CD14-positive monocyte (primary cell): ENCODE measurements at regions not wholly inside any gene's neighbourhood (a gene's known extent, or its start where the extent isn't known, plus 50 kb on each side); places are given as distances from the start of the nearest gene placed in this dataset.

Experiments used
- DNase-seq, 3 donors: peaks; one replicate each; pipeline ENCODE4 v3.0.0-alpha.2; 2011 to 2022
- H2AFZ ChIP-seq: 2 replicates; pipeline ENCODE4 v1.6.0; 2012; ENCODE audit warnings: mild to moderate bottlenecking, low read depth, low read length, inconsistent platforms; ENCODE audit not compliant: insufficient read depth, poor library complexity, severe bottlenecking
- H3K27ac ChIP-seq, 2 donors: 1 replicate in 1 of 2; 2 replicates in 1 of 2; pipeline ENCODE4 v1.5.1; 2012 to 2013; ENCODE audit warnings: low read length in 2 of 2, control low read depth in 1 of 2, inconsistent platforms in 1 of 2, low read depth in 1 of 2, mild to moderate bottlenecking in 1 of 2
- H3K27me3 ChIP-seq, 2 donors: one replicate each; pipeline versions ENCODE4 v1.6.0 to v1.6.1; 2011 to 2013; ENCODE audit warnings: low read length in 2 of 2; ENCODE audit not compliant: control insufficient read depth in 2 of 2, insufficient read depth in 2 of 2
- H3K36me3 ChIP-seq, 2 donors: replicated peaks in 1 of 2; 1 replicate in 1 of 2; 2 replicates in 1 of 2; pipeline versions ENCODE4 v1.5.1 to v1.6.1; 2012 to 2013; ENCODE audit warnings: low read length in 2 of 2, control low read depth in 1 of 2, inconsistent platforms in 1 of 2, mild to moderate bottlenecking in 1 of 2; ENCODE audit not compliant: insufficient read depth in 2 of 2, control insufficient read depth in 1 of 2
- H3K4me1 ChIP-seq, 2 donors: 1 replicate in 1 of 2; 2 replicates in 1 of 2; pipeline versions ENCODE4 v1.5.1 to v1.6.1; 2012 to 2013; ENCODE audit warnings: low read length in 2 of 2, control low read depth in 1 of 2, inconsistent platforms in 1 of 2, mild to moderate bottlenecking in 1 of 2, moderate library complexity in 1 of 2; ENCODE audit not compliant: insufficient read depth in 2 of 2, control insufficient read depth in 1 of 2
- H3K4me2 ChIP-seq: replicated peaks from 2 replicates; pipeline ENCODE3; 2012; ENCODE audit warnings: low read length, moderate library complexity, mild to moderate bottlenecking; ENCODE audit not compliant: poor library complexity, severe bottlenecking; ENCODE audit errors: extremely low read depth
- H3K4me3 ChIP-seq, 3 experiments: fragments of 200-600 bp in 1 of 3; sonication (generic) in 1 of 3; replicated peaks in 1 of 3; 1 replicate in 2 of 3; 2 replicates in 1 of 3; pipeline ENCODE4 v1.5.1; 2011 to 2013; ENCODE audit warnings: low read length in 3 of 3, mild to moderate bottlenecking in 3 of 3, control low read depth in 2 of 3, low read depth in 2 of 3, inconsistent platforms in 1 of 3, moderate library complexity in 1 of 3
- H3K79me2 ChIP-seq: 2 replicates; pipeline ENCODE4 v1.6.0; 2012; ENCODE audit warnings: mild to moderate bottlenecking, control low read depth, inconsistent platforms, low read length, moderate library complexity; ENCODE audit not compliant: insufficient read depth
- H3K9ac ChIP-seq: 2 replicates; pipeline ENCODE4 v1.6.0; 2017; ENCODE audit warnings: low read length, mild to moderate bottlenecking; ENCODE audit not compliant: insufficient read depth, poor library complexity, severe bottlenecking
- H3K9me3 ChIP-seq, 2 donors: replicated peaks in 1 of 2; 1 replicate in 1 of 2; 2 replicates in 1 of 2; pipeline versions ENCODE4 v1.5.1 to v1.6.1; 2012 to 2013; ENCODE audit warnings: low read length in 2 of 2, control low read depth in 1 of 2; ENCODE audit not compliant: control insufficient read depth in 1 of 2, insufficient read depth in 1 of 2
- H4K20me1 ChIP-seq: 2 replicates; pipeline ENCODE4 v1.6.0; 2012; ENCODE audit warnings: mild to moderate bottlenecking, low read length, control low read depth, moderate library complexity; ENCODE audit not compliant: insufficient read depth
- H3K27ac Mint-ChIP-seq, 7 donors: one replicate each; pipeline ENCODE4 v1.8.0; 2020; ENCODE audit warnings: mild to moderate bottlenecking in 7 of 7, mixed read lengths in 7 of 7, moderate library complexity in 6 of 7, inconsistent platforms in 2 of 7
- H3K27me3 Mint-ChIP-seq, 3 donors: one replicate each; pipeline ENCODE4 v1.8.0; 2021 to 2022; ENCODE audit warnings: low read depth in 3 of 3, mild to moderate bottlenecking in 3 of 3, mixed read lengths in 3 of 3, moderate library complexity in 3 of 3, inconsistent platforms in 1 of 3
- H3K36me3 Mint-ChIP-seq, 2 donors: one replicate each; pipeline ENCODE4 v1.8.0; 2020; ENCODE audit warnings: mixed read lengths in 2 of 2, inconsistent platforms in 1 of 2, mild to moderate bottlenecking in 1 of 2
- H3K4me1 Mint-ChIP-seq: one replicate; pipeline ENCODE4 v1.8.0; 2020; ENCODE audit warnings: mild to moderate bottlenecking, mixed read lengths
- H3K4me3 Mint-ChIP-seq, 2 donors: one replicate each; pipeline ENCODE4 v1.8.0; 2020; ENCODE audit warnings: mild to moderate bottlenecking in 2 of 2, mixed read lengths in 2 of 2, moderate library complexity in 1 of 2
- H3K9me3 Mint-ChIP-seq, 7 donors: one replicate each; pipeline ENCODE4 v1.8.0; 2020 to 2022; ENCODE audit warnings: mixed read lengths in 7 of 7, mild to moderate bottlenecking in 6 of 7, moderate library complexity in 6 of 7, inconsistent platforms in 2 of 7
- CTCF ChIP-seq: fragments of 200-600 bp; IDR thresholded peaks from one replicate; pipeline ENCODE4 v1.8.0; 2022; ENCODE audit warnings: antibody characterized with exemption, mild to moderate bottlenecking
- WGBS: methylation state at CpG from one replicate; pipeline ENCODE4 v1.1.5; 2013; ENCODE audit warnings: missing lambda C conversion rate; ENCODE audit not compliant: insufficient coverage; 5-methylcytosine and 5-hydroxymethylcytosine counted together
- intact Hi-C, 2 donors: fragments of 100-400 bp; cut with micrococcal nuclease; formaldehyde crosslinking; loops; one replicate each; pipeline versions ENCODE4 v1.15.0 to v1.15.1; 2023

DNA sequence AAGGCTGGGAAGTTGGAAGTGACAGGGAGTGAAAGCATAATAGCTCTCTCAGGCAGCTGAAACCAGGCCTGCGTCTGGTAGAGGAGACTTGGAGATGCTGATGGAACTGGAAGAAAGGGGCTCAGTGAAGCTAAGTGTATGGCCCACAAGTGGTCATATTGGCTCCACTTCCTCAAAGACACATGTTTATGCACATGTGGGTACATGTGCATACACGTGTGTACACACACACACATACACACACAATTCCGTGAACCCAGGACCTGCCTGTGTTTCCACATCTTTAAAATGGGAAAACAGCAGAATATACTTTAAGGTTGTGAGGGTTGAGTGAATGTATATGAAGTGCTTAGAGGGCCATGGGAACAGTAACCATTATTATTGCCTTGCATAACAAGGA lies 160.9 kb downstream of the ARL6IP6 start:
- Histone ChIP-seq H3K9ac (no peak overlapping the region), H3K36me3 (no peaks in the 10 kb centered on the region), H4K20me1 (no peaks in the 10 kb centered on the region), H3K27ac (no peak overlapping the region), H3K4me1 (no peaks in the 10 kb centered on the region), H3K9me3 (peaks cover 0 to 3% of the 10 kb centered on the region in 2 donors), H3K27me3 (no peaks in the 10 kb centered on the region), H3K4me3 (no peak overlapping the region), H3K79me2 (no peaks in the 10 kb centered on the region), H2AFZ (no peak overlapping the region), H3K4me2 (no peak overlapping the region)
- no peak for DNase-seq
- intact Hi-C loops: no loop called here
- H3K27me3 Mint-ChIP-seq: no peaks in the 10 kb centered on the region
- no peak overlapping the region for H3K27ac Mint-ChIP-seq
- no peak for TF ChIP-seq CTCF
- WGBS: 100% methylated on average over 1 of the region's 3 CpGs
- peaks cover 0 to 8% (median 2%) of the 10 kb centered on the region in 7 donors for H3K9me3 Mint-ChIP-seq
- no peaks in the 10 kb centered on the region for H3K4me1 Mint-ChIP-seq
- H3K4me3 Mint-ChIP-seq: no peak overlapping the region
- H3K36me3 Mint-ChIP-seq: no peaks in the 10 kb centered on the region

DNA sequence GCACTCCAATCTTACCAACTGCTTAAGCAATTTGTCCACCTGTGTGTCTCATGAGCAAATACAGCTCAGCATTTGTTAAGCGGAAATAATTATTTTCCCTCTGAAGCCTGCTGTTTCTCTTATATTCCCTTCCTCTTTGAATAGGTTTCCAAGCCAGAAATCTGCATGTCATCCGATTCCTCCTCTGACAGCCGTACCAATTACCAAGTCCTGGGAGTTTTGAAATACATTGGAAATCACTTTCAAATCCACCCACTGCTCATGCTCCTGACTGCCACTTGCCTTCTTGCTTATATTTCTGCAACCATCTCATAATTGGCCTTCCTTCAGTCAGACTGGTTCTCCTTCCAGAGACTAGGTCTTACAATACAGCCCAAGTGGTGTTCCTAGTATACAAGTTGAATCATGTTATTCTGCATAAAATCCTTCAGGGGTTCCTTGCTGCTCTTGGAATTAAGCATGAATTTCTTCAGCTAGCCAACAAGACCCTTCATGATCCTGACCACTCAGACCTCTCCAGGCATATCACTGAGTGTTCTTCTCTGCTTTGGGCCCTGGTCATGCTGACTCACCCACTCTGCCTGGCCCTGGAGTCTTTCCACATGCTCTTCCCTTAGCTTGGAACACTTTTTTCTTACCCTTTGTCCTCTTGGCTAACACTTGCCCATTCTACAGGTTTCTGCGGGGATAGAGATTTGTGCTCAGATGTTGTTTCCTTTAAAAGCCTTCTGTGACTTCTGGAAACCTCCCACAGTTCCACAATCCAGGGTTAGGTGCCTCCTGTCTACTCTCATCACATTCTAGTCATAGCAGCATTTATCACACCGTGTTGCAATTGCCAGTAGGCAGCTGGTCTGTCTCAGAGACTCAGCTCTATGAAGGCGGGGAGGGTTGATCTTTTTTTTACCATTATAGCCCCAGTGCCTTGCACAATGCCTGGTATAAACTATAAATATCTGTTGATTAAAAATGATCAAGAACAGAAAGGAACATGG lies 157.6 kb downstream of the ARL6IP6 start:
- H4K20me1 ChIP-seq: no peaks in the 10 kb centered on the region
- intact Hi-C loops: no loop called here
- no peaks in the 10 kb centered on the region for H3K4me1 ChIP-seq
- 94% methylated on average over 2 of the region's 6 CpGs for WGBS
- no peak overlapping the region for H3K4me3 ChIP-seq
- H3K4me3 Mint-ChIP-seq: no peak overlapping the region
- no peak overlapping the region for H3K9ac ChIP-seq
- H3K36me3 Mint-ChIP-seq: no peaks in the 10 kb centered on the region
- H3K4me1 Mint-ChIP-seq: no peaks in the 10 kb centered on the region
- H3K27ac ChIP-seq: no peak overlapping the region
- no peak for TF ChIP-seq CTCF
- peaks cover 0 to 3% of the 10 kb centered on the region in 2 donors for H3K9me3 ChIP-seq
- no peaks in the 10 kb centered on the region for H3K27me3 ChIP-seq
- H3K4me2 ChIP-seq: no peak overlapping the region
- H2AFZ ChIP-seq: no peak overlapping the region
- H3K9me3 Mint-ChIP-seq: peaks cover 0 to 10% (median 2%) of the 10 kb centered on the region in 7 donors
- no peak for DNase-seq
- no peaks in the 10 kb centered on the region for H3K36me3 ChIP-seq
- no peaks in the 10 kb centered on the region for H3K27me3 Mint-ChIP-seq
- H3K79me2 ChIP-seq: no peaks in the 10 kb centered on the region
- H3K27ac Mint-ChIP-seq: no peak overlapping the region
